Vagina (tissue), 2 donors: ENCODE measurements at regions not wholly inside any gene's neighbourhood (a gene's known extent, or its start where the extent isn't known, plus 50 kb on each side); places are given as distances from the start of the nearest gene placed in this dataset.

ENCODE experiments used
- DNase-seq, 2 donors: peaks; one replicate each; pipeline ENCODE4 v3.0.0-alpha.2; 2017; ENCODE audit errors: extremely low spot score in 2 of 2
- H3K27ac ChIP-seq: fragments of 200-600 bp; sonication (generic); one replicate; pipeline ENCODE4 v1.5.1; 2019
- H3K27me3 ChIP-seq: fragments of 200-600 bp; sonication (generic); one replicate; pipeline ENCODE4 v1.5.1; 2019
- H3K36me3 ChIP-seq, 2 donors: fragments of 200-600 bp; sonication (generic); one replicate each; pipeline ENCODE4 v1.5.1; 2017 to 2019
- H3K4me1 ChIP-seq: fragments of 200-600 bp; sonication (generic); one replicate; pipeline ENCODE4 v1.5.1; 2019
- H3K4me3 ChIP-seq, 2 donors: fragments of 200-600 bp; sonication (generic); 1 replicate in 1 of 2; 2 replicates in 1 of 2; pipeline ENCODE4 v1.5.1; 2016 to 2019
- H3K9me3 ChIP-seq: fragments of 200-600 bp; sonication (generic); one replicate; pipeline ENCODE4 v1.5.1; 2019
- CTCF ChIP-seq, 3 experiments: fragments of 450-650 bp in 2 of 3; fragments of 200-600 bp in 1 of 3; sonication (generic) in 1 of 3; IDR thresholded peaks; one replicate each; pipeline ENCODE4 v1.5.1; 2017 to 2019; ENCODE audit warnings: antibody characterized with exemption in 3 of 3, mild to moderate bottlenecking in 2 of 3, moderate library complexity in 2 of 3
- POLR2A ChIP-seq, 2 donors: fragments of 450-650 bp; IDR thresholded peaks; one replicate each; pipeline ENCODE4 v1.6.1; 2017; ENCODE audit warnings: antibody characterized with exemption in 2 of 2, mild to moderate bottlenecking in 2 of 2, moderate library complexity in 2 of 2
- POLR2AphosphoS5 ChIP-seq, 2 donors: sonication (generic); formaldehyde crosslinking; IDR thresholded peaks; one replicate each; pipeline ENCODE4 v1.9.0; 2017; ENCODE audit warnings: antibody characterized with exemption in 2 of 2, mild to moderate bottlenecking in 2 of 2, low read depth in 1 of 2; ENCODE audit not compliant: insufficient read depth in 1 of 2
- intact Hi-C: fragments of 100-400 bp; cut with DNase I; formaldehyde crosslinking; loops from one replicate; pipeline ENCODE4 v1.15.1; 2023

- H3K27ac ChIP-seq = no peak overlapping the region
- TF ChIP-seq POLR2AphosphoS5 (IDR thresholded peaks at IDR 0.05; ENCODE audit: insufficient read depth in 1 of 2, low read depth in 1 of 2) = no peak
- TF ChIP-seq CTCF (IDR thresholded peaks at IDR 0.05) = no peak
- no peak for TF ChIP-seq POLR2A (IDR thresholded peaks at IDR 0.05)
- H3K4me3 ChIP-seq = no peak overlapping the region
- intact Hi-C loops = no loop called here
- no peaks in the 10 kb centered on the region for H3K9me3 ChIP-seq
- no peak for DNase-seq
- no peaks in the 10 kb centered on the region for H3K4me1 ChIP-seq
- no peaks in the 10 kb centered on the region for H3K27me3 ChIP-seq
- no peaks in the 10 kb centered on the region for H3K36me3 ChIP-seq
Observed at GRCh38 chr10:36808625-36809362, 316.6 kb upstream of the ANKRD30A start.

GRCh38 chr10:36803229-36803628 lies 322.2 kb upstream of the ANKRD30A start:
- no peak overlapping the region for H3K27ac ChIP-seq
- intact Hi-C loops = no loop called here
- TF ChIP-seq POLR2AphosphoS5 (IDR thresholded peaks at IDR 0.05; ENCODE audit: insufficient read depth in 1 of 2, low read depth in 1 of 2) = no peak
- TF ChIP-seq CTCF (IDR thresholded peaks at IDR 0.05) = no peak
- TF ChIP-seq POLR2A (IDR thresholded peaks at IDR 0.05) = no peak

GRCh38 chr10:36802490-36803153 lies 322.8 kb upstream of the ANKRD30A start:
- no peak overlapping the region for H3K27ac ChIP-seq
- TF ChIP-seq POLR2AphosphoS5 (IDR thresholded peaks at IDR 0.05; ENCODE audit: insufficient read depth in 1 of 2, low read depth in 1 of 2) (no peak), POLR2A (IDR thresholded peaks at IDR 0.05) (no peak), CTCF (IDR thresholded peaks at IDR 0.05) (no peak)
- intact Hi-C loops = no loop called here
- H3K9me3 ChIP-seq = no peaks in the 10 kb centered on the region
- no peak overlapping the region for H3K4me3 ChIP-seq
- H3K27me3 ChIP-seq = no peaks in the 10 kb centered on the region
- H3K36me3 ChIP-seq = no peaks in the 10 kb centered on the region
- H3K4me1 ChIP-seq = no peaks in the 10 kb centered on the region
- no peak for DNase-seq

More at GRCh38 chr10:36803229-36803628, 322.2 kb upstream of the ANKRD30A start:
- Histone ChIP-seq H3K4me1 (no peaks in the 10 kb centered on the region), H3K27me3 (no peaks in the 10 kb centered on the region), H3K4me3 (no peak overlapping the region), H3K9me3 (no peaks in the 10 kb centered on the region), H3K36me3 (no peaks in the 10 kb centered on the region)
- no peak for DNase-seq

GRCh38 chr10:36801660-36802059 lies 323.7 kb upstream of the ANKRD30A start:
- no peak overlapping the region for H3K27ac ChIP-seq
- intact Hi-C loops = no loop called here
- no peak for TF ChIP-seq POLR2A (IDR thresholded peaks at IDR 0.05)
- TF ChIP-seq CTCF (IDR thresholded peaks at IDR 0.05) = no peak
- TF ChIP-seq POLR2AphosphoS5 (IDR thresholded peaks at IDR 0.05; ENCODE audit: insufficient read depth in 1 of 2, low read depth in 1 of 2) = no peak
- H3K27me3 ChIP-seq = no peaks in the 10 kb centered on the region
- no peak overlapping the region for H3K4me3 ChIP-seq
- H3K36me3 ChIP-seq = no peaks in the 10 kb centered on the region
- no peaks in the 10 kb centered on the region for H3K4me1 ChIP-seq
- no peaks in the 10 kb centered on the region for H3K9me3 ChIP-seq
- DNase-seq = no peak

- Histone ChIP-seq H3K36me3 (no peaks in the 10 kb centered on the region), H3K4me3 (no peak overlapping the region), H3K27ac (no peak overlapping the region), H3K27me3 (no peaks in the 10 kb centered on the region), H3K4me1 (no peaks in the 10 kb centered on the region), H3K9me3 (no peaks in the 10 kb centered on the region)
- TF ChIP-seq POLR2A (IDR thresholded peaks at IDR 0.05) = no peak
- no peak for TF ChIP-seq POLR2AphosphoS5 (IDR thresholded peaks at IDR 0.05; ENCODE audit: insufficient read depth in 1 of 2, low read depth in 1 of 2)
- no peak for DNase-seq
- intact Hi-C loops = no loop called here
Observed at GRCh38 chr10:36794981-36795380, 330.4 kb upstream of the ANKRD30A start.
